ENCODE measurements at regions not wholly inside any gene's neighbourhood (a gene's known extent, or its start where the extent isn't known, plus 50 kb on each side); places are given as distances from the start of the nearest gene placed in this dataset.

DNA sequence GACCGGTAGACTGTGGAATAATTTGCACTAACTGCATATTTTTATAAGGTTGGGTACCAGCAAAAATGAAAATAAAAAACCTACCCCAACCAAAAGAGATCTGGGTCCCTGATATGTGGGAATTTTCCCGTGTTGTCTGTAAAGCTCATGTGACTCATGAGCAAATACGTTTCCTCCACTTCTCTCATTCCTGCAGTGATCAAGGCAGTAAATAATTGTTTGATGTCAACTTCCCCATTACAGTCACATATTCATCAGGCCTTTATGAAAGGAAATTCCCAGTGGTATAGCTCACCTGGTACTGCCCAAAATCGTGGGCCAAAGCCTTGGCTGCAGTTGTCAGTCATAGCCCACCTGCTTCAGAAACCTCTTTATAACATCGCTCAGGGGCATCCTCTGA lies 166.0 kb upstream of the ANK3 start:
- CTCF ChIA-PET = no interaction called here
- Mint-ChIP-seq H3K9me3 (peaks cover 0 to 3% (median 2%) of the 10 kb centered on the region in 5 donors), H3K27ac (no peak overlapping the region)

DNA sequence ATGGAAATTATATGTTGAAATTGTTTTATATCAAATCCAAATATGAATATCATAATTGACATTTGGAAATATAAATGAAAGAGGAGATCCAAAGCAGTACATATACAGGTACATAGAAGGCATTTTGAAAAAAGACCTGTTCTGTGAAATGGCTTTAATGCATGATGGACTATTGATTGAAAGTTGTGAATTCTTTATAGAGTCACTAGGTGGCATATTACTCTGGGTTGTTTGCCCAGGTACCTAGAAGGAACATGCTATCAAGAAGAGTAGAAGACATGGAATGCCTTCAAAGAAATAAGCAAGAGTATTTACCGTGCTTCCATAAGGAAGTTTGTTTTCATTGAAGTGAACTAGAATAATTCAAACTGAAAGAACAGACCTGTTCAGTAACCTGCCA lies 160.0 kb upstream of the ANK3 start:
- H3K27ac Mint-ChIP-seq = no peak overlapping the region
- H3K4me1 ChIP-seq (ENCODE audit: insufficient read depth, low read length) = no peaks in the 10 kb centered on the region
- no peaks in the 10 kb centered on the region for H3K27me3 ChIP-seq (ENCODE audit: insufficient read depth, low read length, poor library complexity, severe bottlenecking)
- ChIA-PET CTCF (no interaction called here), POLR2A (no interaction called here)
- H3K27ac ChIP-seq (ENCODE audit: low read depth, low read length) = no peak overlapping the region
- no peaks in the 10 kb centered on the region for H3K36me3 ChIP-seq (ENCODE audit: insufficient read depth, low read length)
- no peak overlapping the region for H3K4me3 ChIP-seq (ENCODE audit: low read length)
- peaks cover 0 to 4% (median 2%) of the 10 kb centered on the region in 3 donors for H3K36me3 Mint-ChIP-seq
- peaks cover 0 to 3% (median 2%) of the 10 kb centered on the region in 5 donors for H3K9me3 Mint-ChIP-seq
- no peaks in the 10 kb centered on the region for H3K27me3 Mint-ChIP-seq
- H3K4me1 Mint-ChIP-seq = no peaks in the 10 kb centered on the region
- H3K4me3 Mint-ChIP-seq = no peak overlapping the region
- no peaks in the 10 kb centered on the region for H3K9me3 ChIP-seq (ENCODE audit: low read length)
- DNase-seq = no peak

More for the DNA sequence above, 166.0 kb upstream of the ANK3 start:
- no peaks in the 10 kb centered on the region for H3K27me3 Mint-ChIP-seq
- H3K4me3 Mint-ChIP-seq = no peak overlapping the region
- H3K27me3 ChIP-seq (ENCODE audit: insufficient read depth, low read length, poor library complexity, severe bottlenecking) = no peaks in the 10 kb centered on the region
- no peaks in the 10 kb centered on the region for H3K9me3 ChIP-seq (ENCODE audit: low read length)
- peaks cover 0 to 7% (median 4%) of the 10 kb centered on the region in 3 donors for H3K36me3 Mint-ChIP-seq
- DNase-seq = no peak
- POLR2A ChIA-PET = no interaction called here
- H3K4me1 ChIP-seq (ENCODE audit: insufficient read depth, low read length) = no peaks in the 10 kb centered on the region
- no peaks in the 10 kb centered on the region for H3K36me3 ChIP-seq (ENCODE audit: insufficient read depth, low read length)
- no peak overlapping the region for H3K27ac ChIP-seq (ENCODE audit: low read depth, low read length)
- H3K4me1 Mint-ChIP-seq = no peaks in the 10 kb centered on the region
- H3K4me3 ChIP-seq (ENCODE audit: low read length) = no peak overlapping the region

DNA sequence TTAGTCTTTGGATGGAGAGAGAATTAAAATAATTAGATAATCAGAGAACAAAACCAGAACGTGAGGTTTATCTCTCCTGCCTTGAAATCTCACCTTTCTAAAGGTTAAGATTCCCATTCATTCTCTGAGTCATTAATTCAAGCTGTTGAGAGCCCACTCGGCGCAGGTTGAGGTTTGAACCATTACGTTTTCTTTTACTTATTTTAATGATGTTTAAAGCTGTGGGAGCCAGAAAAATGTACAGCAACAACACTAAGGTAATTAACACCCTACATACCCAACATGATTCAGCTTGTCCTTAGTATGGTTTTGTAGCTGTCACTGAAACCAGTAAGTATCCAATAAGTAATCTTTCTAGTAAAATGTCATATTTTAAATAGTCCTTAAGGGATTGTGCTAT lies 153.0 kb upstream of the ANK3 start:
- no peak overlapping the region for H3K4me3 Mint-ChIP-seq
- Histone ChIP-seq H3K27me3 (ENCODE audit: insufficient read depth, low read length, poor library complexity, severe bottlenecking) (no peaks in the 10 kb centered on the region), H3K4me1 (ENCODE audit: insufficient read depth, low read length) (no peaks in the 10 kb centered on the region), H3K9me3 (ENCODE audit: low read length) (no peaks in the 10 kb centered on the region), H3K27ac (ENCODE audit: low read depth, low read length) (no peak overlapping the region), H3K4me3 (ENCODE audit: low read length) (no peak overlapping the region), H3K36me3 (ENCODE audit: insufficient read depth, low read length) (no peaks in the 10 kb centered on the region)
- no peaks in the 10 kb centered on the region for H3K9me3 Mint-ChIP-seq
- peaks cover 0 to 16% (median 0%) of the 10 kb centered on the region in 3 donors for H3K4me1 Mint-ChIP-seq
- CTCF ChIA-PET = no interaction called here
- DNase-seq = no peak
- POLR2A ChIA-PET = no interaction called here
- H3K36me3 Mint-ChIP-seq = peaks cover 0 to 2% (median 0%) of the 10 kb centered on the region in 3 donors
- no peaks in the 10 kb centered on the region for H3K27me3 Mint-ChIP-seq
- H3K27ac Mint-ChIP-seq = no peak overlapping the region

DNA sequence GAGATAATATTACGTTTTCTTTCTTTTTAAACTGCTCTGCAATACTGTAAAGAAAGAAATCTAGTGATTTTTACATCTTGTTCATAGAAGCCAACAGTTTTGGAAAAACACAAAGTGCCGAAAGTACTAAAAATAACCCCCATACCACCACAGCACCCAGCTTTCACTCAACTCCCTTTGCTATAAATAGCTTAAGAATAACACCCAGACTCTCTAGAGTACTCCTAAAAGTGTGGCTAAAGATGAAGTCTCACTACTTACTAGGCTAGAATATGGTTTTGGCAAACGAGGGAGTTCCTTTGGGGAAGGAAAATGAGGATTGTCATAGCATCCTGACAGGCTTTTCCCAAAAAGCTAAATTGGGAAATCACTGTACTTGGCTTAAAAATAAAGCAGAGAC lies 151.8 kb upstream of the ANK3 start:
- no peaks in the 10 kb centered on the region for H3K4me1 ChIP-seq (ENCODE audit: insufficient read depth, low read length)
- Mint-ChIP-seq H3K4me1 (peaks cover 0 to 25% (median 4%) of the 10 kb centered on the region in 3 donors), H3K4me3 (no peak overlapping the region), H3K36me3 (peaks cover 0 to 2% (median 0%) of the 10 kb centered on the region in 3 donors), H3K9me3 (no peaks in the 10 kb centered on the region), H3K27ac (no peak overlapping the region), H3K27me3 (no peaks in the 10 kb centered on the region)
- no peak overlapping the region for H3K4me3 ChIP-seq (ENCODE audit: low read length)
- H3K27me3 ChIP-seq (ENCODE audit: insufficient read depth, low read length, poor library complexity, severe bottlenecking) = no peaks in the 10 kb centered on the region
- CTCF ChIA-PET = no interaction called here
- POLR2A ChIA-PET = no interaction called here
- H3K27ac ChIP-seq (ENCODE audit: low read depth, low read length) = no peak overlapping the region
- no peak for DNase-seq
- H3K36me3 ChIP-seq (ENCODE audit: insufficient read depth, low read length) = no peaks in the 10 kb centered on the region
- H3K9me3 ChIP-seq (ENCODE audit: low read length) = no peaks in the 10 kb centered on the region

DNA sequence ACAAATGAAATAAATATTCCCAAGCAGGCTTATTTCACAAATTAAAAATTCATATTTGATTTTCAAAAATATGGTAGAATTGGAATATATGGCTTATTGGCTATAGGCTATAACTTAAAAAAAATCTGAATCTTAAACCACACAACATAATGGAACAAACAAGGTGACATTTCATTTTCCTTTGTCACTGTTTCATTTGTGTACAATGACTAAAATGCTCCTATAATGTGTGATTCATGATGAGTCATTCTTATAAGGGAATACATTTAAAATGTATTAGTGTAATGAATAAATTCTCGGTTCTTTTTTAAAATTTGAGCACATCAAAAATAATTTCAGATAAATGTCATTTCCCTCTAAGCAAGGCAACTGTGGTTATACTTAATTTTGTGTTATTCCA lies 148.0 kb upstream of the ANK3 start:
- Mint-ChIP-seq H3K27me3 (no peaks in the 10 kb centered on the region), H3K4me3 (no peak overlapping the region), H3K27ac (no peak overlapping the region), H3K36me3 (peaks cover 0 to 7% (median 0%) of the 10 kb centered on the region in 3 donors), H3K4me1 (peaks cover 0 to 37% (median 8%) of the 10 kb centered on the region in 3 donors), H3K9me3 (no peaks in the 10 kb centered on the region)
- POLR2A ChIA-PET = no interaction called here
- Histone ChIP-seq H3K36me3 (ENCODE audit: insufficient read depth, low read length) (no peaks in the 10 kb centered on the region), H3K4me3 (ENCODE audit: low read length) (no peak overlapping the region), H3K27ac (ENCODE audit: low read depth, low read length) (no peak overlapping the region), H3K27me3 (ENCODE audit: insufficient read depth, low read length, poor library complexity, severe bottlenecking) (no peaks in the 10 kb centered on the region), H3K4me1 (ENCODE audit: insufficient read depth, low read length) (no peaks in the 10 kb centered on the region), H3K9me3 (ENCODE audit: low read length) (no peaks in the 10 kb centered on the region)
- DNase-seq = no peak
- CTCF ChIA-PET = no interaction called here

DNA sequence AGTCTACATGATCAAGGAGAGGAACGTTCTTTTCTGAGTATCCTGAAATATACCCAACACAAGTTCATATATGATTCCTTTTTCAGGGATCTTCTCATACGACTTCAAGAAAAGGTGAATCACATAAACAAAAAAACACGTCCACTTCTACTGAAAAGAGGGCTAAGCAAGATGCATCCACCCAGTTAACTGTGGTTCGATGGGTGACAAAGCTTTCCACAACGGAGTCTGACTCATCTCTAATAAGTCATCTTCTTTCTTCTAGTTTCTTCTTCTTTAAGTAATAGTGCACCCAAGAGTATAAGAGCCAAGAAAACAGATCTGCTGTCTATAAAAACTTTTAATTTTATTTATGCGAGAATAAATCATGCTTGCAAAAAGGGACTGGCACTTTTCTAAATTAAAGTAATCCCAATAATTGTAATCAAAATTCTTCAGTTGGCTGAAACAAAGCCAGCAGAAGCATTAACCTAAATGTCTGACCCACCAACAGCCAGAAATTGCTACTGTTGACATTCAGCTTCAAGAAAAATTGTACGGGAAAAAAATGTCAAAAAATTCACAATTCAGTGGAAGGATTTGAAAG lies 146.9 kb upstream of the ANK3 start:
- Mint-ChIP-seq H3K36me3 (peaks cover 0 to 9% (median 0%) of the 10 kb centered on the region in 3 donors), H3K9me3 (no peaks in the 10 kb centered on the region), H3K4me3 (no peak overlapping the region), H3K27me3 (no peaks in the 10 kb centered on the region), H3K27ac (no peak overlapping the region), H3K4me1 (peaks cover 0 to 37% (median 8%) of the 10 kb centered on the region in 3 donors)
- Histone ChIP-seq H3K4me3 (ENCODE audit: low read length) (no peak overlapping the region), H3K4me1 (ENCODE audit: insufficient read depth, low read length) (no peaks in the 10 kb centered on the region), H3K9me3 (ENCODE audit: low read length) (no peaks in the 10 kb centered on the region), H3K36me3 (ENCODE audit: insufficient read depth, low read length) (no peaks in the 10 kb centered on the region), H3K27me3 (ENCODE audit: insufficient read depth, low read length, poor library complexity, severe bottlenecking) (no peaks in the 10 kb centered on the region), H3K27ac (ENCODE audit: low read depth, low read length) (no peak overlapping the region)
- DNase-seq = no peak
- ChIA-PET CTCF (no interaction called here), POLR2A (no interaction called here)

DNA sequence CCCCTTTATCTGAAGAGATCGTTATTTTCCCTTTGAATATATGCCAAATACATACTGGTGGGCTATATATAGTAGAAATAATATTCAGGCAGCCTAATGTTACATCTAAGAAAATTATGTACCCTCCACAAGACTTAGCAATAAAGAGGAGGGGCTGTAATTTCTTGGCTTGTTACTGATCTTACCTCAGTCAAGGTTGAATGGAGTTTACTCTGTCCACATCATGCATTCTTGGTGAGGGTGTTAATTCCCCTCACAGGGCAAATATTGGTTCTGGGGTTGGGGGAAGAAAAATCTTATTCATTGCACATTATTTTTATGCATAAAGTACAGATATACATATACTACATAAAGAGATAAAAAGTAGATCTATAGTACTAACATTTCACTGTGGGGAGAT lies 145.8 kb upstream of the ANK3 start:
- CTCF ChIA-PET = no interaction called here
- H3K27ac Mint-ChIP-seq = no peak overlapping the region
- no peak overlapping the region for H3K4me3 Mint-ChIP-seq

DNA sequence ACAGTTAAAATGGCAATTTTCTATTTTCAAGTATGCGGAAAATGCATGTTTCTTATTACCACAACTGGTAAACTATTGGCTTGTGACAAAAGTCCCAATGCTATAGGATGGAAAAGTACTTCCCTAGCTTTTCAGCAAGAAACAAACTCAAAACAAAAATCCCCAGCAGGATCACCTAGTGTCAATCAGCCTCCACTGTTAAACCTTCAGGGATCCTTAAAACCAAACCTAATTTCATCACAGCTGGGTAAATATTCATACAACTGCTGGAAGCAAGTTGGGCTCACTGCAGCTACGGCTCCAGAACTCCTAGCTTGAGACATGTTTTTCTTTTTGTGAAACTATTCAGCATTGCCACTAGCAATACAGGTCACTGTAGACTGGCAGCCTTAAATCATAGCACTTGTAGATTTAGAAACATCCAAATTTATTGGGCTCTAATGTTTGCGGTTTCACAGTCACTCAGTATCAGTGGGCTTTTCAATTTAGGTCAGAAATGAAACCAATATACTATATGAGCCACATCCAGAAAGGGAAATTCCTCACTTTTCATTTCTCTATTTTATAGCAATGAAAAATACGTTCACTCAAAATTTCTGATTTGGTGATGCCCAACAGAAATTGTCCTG lies 145.2 kb upstream of the ANK3 start:
- H3K27ac ChIP-seq (ENCODE audit: low read depth, low read length) = no peak overlapping the region
- Mint-ChIP-seq H3K4me1 (peaks cover 0 to 36% (median 8%) of the 10 kb centered on the region in 3 donors), H3K27me3 (no peaks in the 10 kb centered on the region), H3K9me3 (no peaks in the 10 kb centered on the region), H3K27ac (no peak overlapping the region), H3K36me3 (peaks cover 0 to 9% (median 0%) of the 10 kb centered on the region in 3 donors), H3K4me3 (no peak overlapping the region)
- DNase-seq = no peak
- H3K27me3 ChIP-seq (ENCODE audit: insufficient read depth, low read length, poor library complexity, severe bottlenecking) = no peaks in the 10 kb centered on the region
- H3K9me3 ChIP-seq (ENCODE audit: low read length) = no peaks in the 10 kb centered on the region
- CTCF ChIA-PET = no interaction called here
- H3K4me1 ChIP-seq (ENCODE audit: insufficient read depth, low read length) = no peaks in the 10 kb centered on the region
- POLR2A ChIA-PET = no interaction called here
- no peak overlapping the region for H3K4me3 ChIP-seq (ENCODE audit: low read length)
- H3K36me3 ChIP-seq (ENCODE audit: insufficient read depth, low read length) = no peaks in the 10 kb centered on the region

More for the DNA sequence above, 145.8 kb upstream of the ANK3 start:
- Histone ChIP-seq H3K4me1 (ENCODE audit: insufficient read depth, low read length) (no peaks in the 10 kb centered on the region), H3K27ac (ENCODE audit: low read depth, low read length) (no peak overlapping the region), H3K36me3 (ENCODE audit: insufficient read depth, low read length) (no peaks in the 10 kb centered on the region), H3K9me3 (ENCODE audit: low read length) (no peaks in the 10 kb centered on the region), H3K27me3 (ENCODE audit: insufficient read depth, low read length, poor library complexity, severe bottlenecking) (no peaks in the 10 kb centered on the region), H3K4me3 (ENCODE audit: low read length) (no peak overlapping the region)
- H3K36me3 Mint-ChIP-seq = peaks cover 0 to 9% (median 0%) of the 10 kb centered on the region in 3 donors
- no peaks in the 10 kb centered on the region for H3K9me3 Mint-ChIP-seq
- POLR2A ChIA-PET = no interaction called here
- H3K27me3 Mint-ChIP-seq = no peaks in the 10 kb centered on the region
- H3K4me1 Mint-ChIP-seq = peaks cover 0 to 37% (median 8%) of the 10 kb centered on the region in 3 donors
- DNase-seq = no peak
